Left lobe of liver (tissue), 2 donors: ENCODE measurements at regions not wholly inside any gene's neighbourhood (a gene's known extent, or its start where the extent isn't known, plus 50 kb on each side); places are given as distances from the start of the nearest gene placed in this dataset.
"Not testable (repeated sequence)": the region's sequence is repeated elsewhere in the genome, so short reads cannot be mapped to it uniquely, and the experiment has no call there.

Source experiments
- ATAC-seq: fragments of 200-7000 bp; cut with Tn5 transposase; one replicate; pipeline ENCODE4 v1.9.1; 2020; ENCODE audit warnings: mild to moderate bottlenecking, moderate library complexity
- DNase-seq: peaks from one replicate; pipeline ENCODE4 v3.0.0-alpha.2; 2020; ENCODE audit warnings: low spot score
- donor health status: DM: no; HTN: no; CAD: no; lungs with moderate emphysema.
- donor health status: DM: no; HTN: yes; CAD: no.

DNA sequence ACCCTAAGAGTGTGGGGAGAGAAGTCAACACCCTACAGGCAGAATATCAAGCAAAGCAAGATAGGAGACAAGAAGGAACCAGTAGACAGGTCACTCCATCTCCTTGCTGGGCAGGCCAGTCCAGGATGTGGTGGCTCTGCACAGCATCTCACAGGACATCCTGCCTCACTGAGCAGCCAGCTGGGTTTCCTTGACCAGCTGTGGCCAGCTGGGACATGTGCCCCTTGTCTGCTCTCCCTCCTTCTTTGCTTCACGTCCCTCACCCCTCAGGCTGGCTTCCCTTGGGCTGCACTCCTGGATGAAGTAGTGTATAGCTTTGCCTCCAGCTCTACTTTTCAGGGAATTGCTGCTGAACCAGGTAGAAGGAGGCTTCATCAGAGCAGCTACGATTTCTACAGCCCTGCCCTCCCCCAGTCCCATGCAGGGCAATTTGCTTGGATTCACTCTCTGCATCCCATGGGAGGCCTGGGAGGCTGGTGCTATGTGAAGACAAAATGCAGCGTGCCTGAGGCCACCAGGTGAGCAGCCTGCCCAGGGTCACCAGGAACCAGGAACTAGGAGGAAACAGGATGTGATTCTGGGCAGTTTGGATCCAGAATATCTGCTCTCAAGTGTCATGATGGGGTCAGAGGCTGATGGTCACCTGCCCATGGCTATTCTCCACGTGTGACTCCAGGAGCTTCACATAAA is 110.0 kb upstream of the PMEPA1 start:
- ATAC-seq (no peak), DNase-seq (no peak)

DNA sequence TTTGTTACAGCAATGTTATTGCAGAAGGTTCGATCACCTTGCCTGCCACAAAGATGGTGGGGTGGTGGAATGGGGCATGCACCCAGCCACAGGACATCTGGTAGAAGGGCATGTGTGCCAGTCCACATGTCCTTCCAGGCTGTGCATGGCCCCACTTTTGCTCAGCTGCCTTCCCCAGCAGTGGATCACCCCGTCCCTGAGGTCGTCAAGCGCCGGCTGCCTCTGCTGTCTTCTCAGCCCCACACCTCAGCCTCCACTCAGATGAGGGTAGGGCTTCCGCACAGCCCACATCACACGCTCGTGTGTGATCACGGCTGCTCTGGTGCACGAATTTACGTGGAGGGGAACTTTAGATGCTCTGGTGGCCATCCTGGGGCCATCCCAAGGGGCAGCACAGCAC is 109.5 kb upstream of the PMEPA1 start:
- ATAC-seq (no peak), DNase-seq (no peak)

DNA sequence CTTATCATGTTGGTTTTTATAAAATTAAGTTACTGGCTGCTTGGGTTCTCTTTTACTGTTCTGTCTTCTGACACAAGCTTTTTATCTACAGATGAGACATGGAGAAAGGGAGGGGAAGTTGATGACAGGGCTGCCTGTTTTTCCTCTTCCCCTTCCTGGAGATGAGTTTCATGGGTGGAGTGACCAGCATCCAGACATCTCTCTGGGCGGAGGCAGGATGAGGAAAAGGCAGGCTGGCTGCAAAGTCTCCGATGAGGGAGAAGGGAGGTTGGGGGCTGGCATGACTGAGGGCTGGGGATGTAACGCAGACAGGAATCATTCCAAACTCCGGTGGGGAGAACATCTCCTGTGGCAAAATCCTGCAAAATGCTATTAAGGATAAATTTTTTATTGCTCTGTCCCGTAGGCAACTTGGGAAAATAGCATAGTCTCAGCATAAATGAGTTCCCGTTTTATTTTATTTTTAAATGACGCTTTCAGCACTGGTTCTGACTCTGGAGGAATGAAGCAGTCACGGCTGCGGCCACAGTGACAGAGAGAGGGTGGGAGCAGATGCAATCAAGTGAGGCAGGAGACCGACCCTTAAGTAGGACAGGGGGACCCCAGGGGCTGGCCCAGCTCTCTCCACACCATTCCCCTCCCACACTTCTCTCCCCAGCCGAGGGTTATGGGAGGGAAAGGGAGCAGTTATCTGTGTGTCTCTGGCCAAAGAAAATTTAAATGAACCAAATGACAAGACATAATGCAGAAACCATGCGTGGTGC is 108.8 kb upstream of the PMEPA1 start:
- ATAC-seq (no peak), DNase-seq (no peak)

DNA sequence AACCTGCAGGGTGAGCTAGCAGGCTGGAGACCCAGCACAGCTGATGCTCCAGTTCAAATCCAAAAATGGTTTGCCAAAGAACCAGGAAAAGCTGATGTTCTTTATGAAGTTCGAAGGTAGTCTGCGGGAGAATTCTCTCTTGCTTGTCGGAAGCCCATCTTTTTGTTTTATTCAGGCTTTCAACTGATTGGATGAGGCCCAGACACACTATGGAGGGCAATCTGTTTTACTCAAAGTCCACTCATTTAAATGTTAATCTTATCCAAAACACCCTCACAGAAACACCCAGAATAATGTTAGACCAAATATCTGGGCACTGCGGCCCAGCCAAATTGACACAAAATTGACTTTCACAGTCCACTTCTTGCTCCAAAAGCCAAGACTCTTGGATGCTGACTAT is 105.6 kb upstream of the PMEPA1 start:
- no peak for ATAC-seq
- DNase-seq: no peak

DNA sequence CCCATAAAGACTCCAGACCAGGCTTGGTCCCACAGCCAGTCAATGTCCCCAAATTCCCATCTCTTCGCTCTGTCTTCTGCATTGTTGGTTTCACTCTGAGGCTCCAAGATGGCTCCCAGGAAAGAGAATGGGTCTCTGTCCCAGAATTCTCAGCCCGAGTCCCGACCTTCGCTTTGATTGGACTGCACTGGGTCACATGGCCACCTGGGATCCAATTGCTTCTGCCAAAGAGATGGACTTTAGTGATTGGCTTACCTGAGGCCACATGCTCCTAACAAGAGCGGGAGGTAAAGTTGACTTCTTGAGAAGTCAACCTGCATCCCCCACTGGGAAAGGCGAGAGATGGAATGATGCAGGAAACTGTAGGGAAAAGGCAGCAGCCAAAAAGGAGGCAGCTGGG is 104.7 kb upstream of the PMEPA1 start:
- DNase-seq: no peak

DNA sequence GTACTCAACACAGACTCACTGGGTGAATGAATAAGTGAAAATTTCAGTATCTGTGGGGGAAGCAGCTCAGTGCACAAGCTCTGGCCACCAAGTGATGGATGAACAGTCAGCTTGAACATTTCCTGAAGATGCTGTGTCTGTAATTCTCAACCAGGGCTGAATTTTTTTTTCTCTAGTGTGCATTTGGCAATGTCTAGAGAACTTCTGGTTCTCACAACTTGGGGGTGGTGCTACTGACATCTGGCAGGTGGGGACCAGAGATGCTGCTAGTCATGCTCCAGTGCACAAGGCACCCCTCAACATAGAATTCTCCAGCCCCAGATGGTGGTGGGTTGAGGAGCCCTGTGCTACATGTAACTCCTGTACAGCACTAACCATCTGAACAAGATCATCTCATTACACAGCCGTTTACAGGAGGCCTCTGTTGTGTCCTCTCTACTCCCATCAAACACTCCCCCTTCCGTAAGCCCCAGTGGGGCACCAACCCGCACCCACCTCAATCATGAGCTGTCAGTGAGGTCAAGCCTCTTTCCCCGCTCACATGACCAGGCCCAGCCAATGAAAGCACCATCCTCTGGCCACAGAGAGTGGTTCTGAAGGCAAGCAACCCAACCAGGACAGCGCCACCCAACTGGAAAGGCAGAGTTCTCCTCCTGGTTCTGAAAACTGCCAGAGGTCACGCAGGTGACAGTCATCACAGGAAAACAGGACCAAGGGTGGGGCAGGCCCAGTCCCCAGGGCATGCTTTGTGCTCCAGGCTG is 103.9 kb upstream of the PMEPA1 start:
- no peak for DNase-seq
- ATAC-seq: no peak

More for the DNA sequence above, 104.7 kb upstream of the PMEPA1 start:
- ATAC-seq: no peak

DNA sequence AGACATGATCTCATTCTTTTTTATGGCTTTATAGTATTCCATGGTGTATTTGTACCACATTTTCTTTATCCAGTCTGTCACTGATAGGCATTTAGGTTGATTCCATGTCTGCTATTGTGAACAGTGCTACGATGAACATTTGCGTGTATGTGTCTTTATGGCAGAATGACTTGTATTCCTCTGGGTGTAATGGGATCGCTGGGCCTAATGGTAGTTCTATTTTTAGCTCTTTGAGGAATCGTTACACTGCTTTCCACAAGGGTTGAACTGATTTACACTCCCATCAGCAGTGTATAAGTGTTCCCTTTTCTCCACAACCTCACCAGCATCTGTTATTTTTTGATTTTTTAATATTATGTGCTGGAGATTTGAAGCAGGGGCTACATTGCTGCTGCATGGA is 102.8 kb upstream of the PMEPA1 start:
- not testable (repeated sequence) for ATAC-seq, DNase-seq

DNA sequence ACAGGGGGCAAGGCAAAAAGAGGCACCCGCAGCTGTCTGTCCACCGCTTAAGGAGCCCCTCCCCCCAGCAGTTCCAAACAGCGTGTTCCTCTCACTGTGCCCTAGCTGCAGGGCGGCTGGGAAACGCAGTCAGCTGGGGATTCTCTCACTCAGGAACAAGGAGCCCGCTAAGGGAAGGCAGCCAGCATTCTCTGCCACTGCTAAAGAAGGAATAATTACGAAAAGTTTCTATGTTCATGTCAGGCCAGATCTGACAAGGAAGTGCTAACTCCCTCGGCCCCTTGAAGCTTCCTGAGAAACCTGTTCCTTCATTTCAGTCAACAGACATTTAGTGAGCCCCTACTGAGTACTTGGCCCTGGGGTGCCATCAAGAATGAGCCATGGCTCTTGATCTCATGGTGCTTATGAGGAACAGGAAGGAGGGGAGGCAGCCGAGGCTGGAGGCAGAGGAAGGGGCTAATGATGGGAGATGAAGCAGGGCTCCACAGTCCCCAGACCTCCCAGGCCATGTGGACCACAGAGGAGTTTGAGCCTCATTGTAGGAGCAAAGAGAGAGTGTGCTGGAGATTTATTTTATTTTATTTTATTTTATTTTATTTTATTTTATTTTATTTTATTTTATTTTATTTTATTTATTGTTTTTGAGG is 101.7 kb upstream of the PMEPA1 start:
- DNase-seq: no peak
- no peak for ATAC-seq

DNA sequence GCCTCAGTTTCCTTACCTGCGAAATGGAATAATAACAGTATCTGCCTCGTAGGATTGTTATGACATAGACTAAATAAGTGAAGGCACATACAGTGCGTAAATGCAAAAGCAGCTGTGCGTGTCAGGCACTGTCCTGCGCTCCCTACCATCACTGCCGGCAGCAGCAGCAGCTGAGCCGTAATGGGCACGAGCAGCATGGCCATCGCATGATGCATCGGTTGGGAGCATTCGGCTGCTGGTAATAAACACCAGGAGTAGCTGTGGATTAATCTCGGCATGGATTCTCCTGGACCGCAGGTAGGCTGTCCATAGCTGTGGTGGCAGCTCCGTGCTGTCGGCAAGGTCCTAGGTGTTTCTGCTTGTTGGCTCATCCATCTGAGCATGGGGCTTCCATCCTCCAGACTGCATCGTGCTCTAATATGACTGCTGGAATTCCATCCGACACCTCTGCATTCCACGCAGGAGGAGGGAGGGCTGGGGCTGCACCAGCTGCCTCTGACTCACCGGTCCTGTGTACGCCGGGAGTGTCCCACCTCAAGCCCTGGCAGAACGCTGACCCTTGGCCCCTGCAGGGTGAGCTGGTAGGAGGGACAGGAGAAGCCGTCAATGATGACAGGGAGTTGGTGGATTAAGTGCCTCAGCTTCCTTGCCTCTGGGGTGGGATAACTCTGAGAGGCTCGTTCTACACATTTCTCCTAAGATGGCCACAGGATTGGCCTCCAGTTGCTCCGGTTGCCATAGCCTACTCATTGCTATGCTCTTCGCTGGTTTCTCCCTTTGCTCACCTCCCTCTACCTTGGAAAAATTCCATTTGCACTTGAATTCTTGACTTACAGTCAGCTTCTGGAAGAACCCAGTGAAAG is 100.9 kb upstream of the PMEPA1 start:
- no peak for ATAC-seq
- DNase-seq: no peak

DNA sequence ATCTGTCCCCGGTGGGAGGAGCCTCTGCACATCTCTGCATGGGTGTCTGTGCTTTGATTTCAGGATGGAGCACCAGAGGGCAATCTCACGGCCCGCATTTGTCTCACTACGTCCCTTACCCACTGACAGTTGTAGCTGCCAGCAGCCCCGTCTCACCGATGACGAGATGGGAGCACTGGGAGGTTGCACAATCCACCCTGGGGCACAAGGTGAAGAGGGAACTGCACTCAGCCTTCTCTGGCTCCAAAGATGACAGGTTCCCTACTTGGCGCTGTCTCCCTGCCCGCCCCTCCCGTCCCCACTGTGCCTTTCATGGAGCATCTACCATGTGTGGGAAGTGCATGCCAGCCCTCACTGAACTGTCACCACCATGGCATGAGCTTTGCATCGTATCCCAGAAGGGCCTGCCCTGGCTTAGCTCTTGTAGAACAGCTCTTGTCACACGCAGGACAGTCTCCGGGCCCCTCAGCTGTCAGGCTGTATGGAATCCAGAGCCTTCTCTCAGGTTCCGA is 99.9 kb upstream of the PMEPA1 start:
- DNase-seq (no peak), ATAC-seq (no peak)

DNA sequence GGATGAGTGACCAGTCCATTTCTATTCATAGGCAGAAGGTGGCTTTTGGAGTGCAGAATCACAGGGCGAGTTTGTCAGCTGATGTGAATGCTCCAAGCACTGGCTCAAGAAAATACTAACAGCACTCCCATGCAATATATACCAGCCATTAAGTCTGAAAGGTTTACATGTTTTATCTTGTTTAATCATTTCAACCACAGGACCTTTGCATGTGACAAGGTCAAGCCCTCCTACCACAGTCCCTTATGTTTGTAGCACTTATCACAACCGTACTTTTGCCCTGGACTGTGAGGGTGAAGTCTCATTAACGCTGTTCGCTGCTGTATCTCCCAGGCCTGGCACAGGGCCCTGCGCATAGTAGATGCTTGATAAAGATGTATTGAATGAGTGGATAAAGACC is 99.3 kb upstream of the PMEPA1 start:
- no peak for DNase-seq
- no peak for ATAC-seq

DNA sequence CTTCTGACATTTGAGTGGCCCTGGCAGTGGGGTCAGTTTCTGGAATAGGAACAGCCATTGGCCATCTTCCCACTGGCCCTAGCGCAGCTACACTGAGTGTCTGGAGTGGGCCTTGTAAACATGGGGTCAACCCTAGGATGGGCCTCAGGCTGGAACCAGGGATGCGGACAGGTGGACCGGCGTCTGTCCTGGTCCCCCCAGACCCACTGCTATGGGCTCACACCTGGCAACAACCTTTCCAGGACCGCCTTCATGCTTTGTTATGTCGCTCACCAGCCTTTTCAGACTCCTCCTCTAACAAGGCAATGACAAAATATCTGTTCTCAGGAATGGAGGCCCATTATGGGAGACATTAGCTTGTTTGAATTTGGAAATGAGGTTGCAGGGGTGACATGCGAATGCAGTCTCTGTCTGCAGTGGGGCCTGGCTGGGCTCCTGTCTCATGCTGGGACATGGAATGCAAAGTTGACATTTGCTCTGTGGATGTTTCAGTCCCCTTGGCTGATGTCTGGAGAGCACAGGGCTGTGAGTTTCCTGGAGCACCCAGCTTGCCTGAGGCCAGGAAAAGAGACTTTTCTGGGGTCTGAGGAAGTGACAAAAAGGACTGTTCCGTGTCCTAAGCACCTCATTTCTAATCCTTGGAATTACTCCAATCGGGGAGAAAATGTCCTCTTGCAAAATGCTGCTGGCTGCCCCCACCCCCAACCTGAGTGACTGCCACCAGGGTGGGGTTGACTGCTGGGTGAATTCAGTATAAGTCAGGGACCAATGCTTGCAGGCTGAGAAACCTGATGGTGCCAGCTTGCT is 98.7 kb upstream of the PMEPA1 start:
- no peak for DNase-seq
- ATAC-seq: no peak

DNA sequence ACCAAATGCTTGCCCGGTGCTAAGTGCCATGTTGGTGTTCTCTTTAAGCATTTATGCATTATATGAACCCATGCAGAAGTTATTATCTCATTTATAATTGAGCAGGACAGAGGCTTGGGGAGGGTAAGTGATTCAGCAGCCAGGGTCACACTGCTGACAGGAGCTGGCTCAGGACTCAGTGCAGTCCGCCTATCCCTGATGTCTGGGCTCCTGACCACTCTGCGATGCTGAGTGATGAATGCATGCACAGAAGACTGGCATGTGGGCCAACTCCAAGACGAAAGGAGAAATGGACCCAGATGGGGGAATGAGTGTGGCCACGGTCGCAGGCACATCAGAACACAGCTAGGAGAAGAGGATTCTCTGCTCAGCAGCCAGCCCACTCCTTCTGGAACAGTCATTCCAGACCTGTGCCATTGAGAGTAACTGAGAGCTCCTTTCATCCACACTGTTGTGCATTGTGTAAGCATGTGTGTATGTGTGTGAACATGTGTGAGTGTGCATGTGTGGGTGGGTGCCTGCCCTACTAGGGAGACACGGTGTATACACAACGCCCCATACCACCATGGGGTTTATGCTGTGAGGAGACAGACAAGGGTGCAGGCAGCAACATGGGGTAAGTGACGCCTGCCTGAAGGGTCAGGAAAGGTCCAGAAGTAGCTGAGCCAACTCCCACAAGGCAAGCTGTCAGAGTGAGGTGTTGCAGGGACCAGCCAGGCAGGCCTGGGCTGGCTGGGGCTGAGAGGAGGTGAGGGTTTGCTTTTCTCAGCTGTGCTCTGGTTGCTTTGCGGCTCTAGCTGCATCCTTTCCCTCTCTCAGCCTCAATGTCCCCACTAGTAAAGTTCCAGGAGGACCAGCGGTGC is 97.8 kb upstream of the PMEPA1 start:
- ATAC-seq (no peak), DNase-seq (no peak)

DNA sequence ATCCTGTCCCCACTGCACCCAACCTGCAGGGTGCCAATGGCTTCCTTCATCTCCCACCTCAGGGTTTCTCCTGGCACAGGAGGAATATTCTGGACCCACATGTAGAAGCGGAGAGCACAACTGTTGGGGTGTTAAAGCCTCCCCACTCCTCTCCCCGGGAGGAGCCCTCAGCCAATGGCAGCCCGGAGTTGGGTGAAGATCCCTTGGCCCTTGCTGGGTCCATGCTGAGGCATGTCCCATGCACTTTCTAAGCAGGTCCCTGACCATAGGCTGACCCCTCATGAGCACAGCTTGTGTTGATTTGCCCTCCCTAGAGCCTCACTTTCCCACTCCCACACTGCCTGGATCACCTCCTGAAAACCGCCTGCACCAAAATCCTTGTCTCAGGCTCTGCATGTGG is 97.2 kb upstream of the PMEPA1 start:
- DNase-seq (no peak), ATAC-seq (no peak)

DNA sequence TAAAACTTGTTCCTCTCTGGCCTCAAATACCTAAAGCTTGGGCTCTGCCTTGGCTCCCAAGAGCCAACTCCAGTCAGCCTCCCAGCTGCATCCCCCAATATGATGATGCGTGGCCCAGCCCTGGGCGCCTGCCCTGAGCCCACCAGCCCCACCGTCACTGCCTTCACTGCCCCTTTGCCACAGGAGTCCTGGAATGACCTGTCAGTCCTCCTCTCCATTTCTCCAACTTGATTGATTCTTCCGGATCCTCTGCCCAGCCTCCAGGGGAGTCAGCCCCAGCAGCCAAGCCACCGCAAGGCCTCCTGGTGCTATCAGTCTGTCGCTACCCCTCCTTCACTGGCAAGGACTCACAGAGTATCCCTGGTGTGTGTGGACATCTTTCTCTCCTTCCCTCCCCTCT is 96.7 kb upstream of the PMEPA1 start:
- ATAC-seq: no peak
- DNase-seq: no peak

DNA sequence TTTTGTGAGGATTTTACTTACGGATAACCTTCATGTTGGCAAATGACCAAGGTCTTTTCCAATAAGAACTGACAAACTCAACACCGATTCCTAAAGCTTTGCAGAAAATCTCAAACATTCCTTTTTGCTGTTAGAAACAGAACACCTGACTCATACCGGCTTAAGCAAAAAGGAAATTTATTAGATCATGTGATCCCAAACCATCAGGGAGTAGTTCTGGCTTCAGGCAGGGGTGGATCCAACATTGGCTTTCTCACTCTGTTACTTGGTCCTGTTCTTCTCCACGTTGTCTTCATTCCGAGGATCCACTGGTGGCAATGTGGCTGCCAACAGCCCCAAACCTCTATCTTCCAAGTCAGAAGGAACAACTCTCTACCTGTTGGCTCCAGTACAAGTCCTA is 95.9 kb upstream of the PMEPA1 start:
- DNase-seq (no peak), ATAC-seq (no peak)

DNA sequence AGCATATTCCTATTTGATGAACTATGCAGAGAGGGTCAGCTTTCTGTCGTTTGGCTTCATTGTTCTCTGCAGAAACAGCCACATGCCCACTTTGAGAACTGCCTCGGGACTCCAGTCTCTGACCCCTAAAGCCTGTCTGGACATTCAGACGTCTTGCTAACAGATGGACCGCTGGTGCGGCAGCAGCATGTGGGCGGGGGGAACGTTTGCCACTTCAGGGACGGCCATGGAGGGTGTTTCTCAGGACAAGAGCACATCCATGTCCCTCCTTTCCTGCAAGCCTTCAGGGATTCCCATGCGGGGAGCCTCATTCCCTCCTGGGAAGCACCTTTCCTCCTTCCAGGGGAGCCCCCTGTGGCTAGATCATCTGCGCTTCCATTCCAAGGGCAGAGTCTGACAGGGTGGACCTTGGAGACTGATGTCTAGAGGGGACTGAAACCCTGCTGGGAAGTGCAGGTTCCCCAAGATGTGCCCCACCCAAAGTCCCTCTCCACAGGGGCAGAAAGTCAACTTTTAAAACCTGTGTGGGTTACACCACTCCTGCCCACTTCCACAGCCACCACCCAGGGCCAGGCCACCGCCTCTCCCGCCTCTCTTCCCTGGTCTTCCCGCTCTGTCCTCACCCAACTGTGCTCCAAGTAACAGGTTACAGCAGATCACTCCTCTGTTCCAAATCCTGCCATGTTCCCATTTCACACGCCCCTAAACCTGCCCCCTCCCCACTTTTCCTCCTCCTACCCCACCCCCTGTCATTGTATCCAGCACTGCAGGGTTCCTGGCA is 94.8 kb upstream of the PMEPA1 start:
- ATAC-seq (no peak), DNase-seq (no peak)

DNA sequence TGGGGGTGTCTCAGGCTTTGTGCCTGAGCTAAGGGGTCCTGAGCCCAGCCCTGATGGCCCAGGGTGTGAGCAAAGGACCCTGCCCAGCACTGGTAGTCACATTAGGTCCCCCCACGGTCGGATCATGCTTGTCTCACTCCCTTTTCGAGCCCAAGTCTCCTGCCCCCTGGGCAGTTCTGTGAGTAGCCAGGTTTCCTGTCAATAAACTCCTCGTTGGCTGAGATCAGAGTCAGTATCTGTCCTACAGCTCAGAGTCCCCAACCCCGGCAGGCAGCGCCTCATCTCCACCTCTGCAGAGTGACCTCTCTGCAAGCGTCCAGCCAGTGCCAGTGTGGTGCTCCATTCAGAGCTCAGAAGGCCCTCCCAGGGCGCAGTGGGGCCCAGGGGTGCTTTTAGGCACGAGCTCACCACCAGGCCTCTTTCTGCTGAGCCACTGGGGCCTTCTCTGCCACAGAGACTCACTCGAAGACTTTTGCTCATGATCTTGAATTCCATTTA is 93.7 kb upstream of the PMEPA1 start:
- no peak for ATAC-seq
- DNase-seq: no peak
